Stimulated activated CD4-positive, alpha-beta T cell treated with anti-CD3 and anti-CD28 coated beads, Interleukin-4, amount 100 ng/mL, for 24 hours (primary cell): ENCODE measurements at regions not wholly inside any gene's neighbourhood (a gene's known extent, or its start where the extent isn't known, plus 50 kb on each side); places are given as distances from the start of the nearest gene placed in this dataset.

Experiments
- DNase-seq: peaks from one replicate; pipeline ENCODE4 v3.0.0-alpha.2; 2020

GRCh38 chr2:12033494-12033893 is 287.1 kb downstream of the LPIN1 start:
- no peak for DNase-seq

GRCh38 chr2:12034382-12034781 is 287.9 kb downstream of the LPIN1 start:
- no peak for DNase-seq

GRCh38 chr2:12035029-12035720 is 288.7 kb downstream of the LPIN1 start:
- DNase-seq = no peak

DNA sequence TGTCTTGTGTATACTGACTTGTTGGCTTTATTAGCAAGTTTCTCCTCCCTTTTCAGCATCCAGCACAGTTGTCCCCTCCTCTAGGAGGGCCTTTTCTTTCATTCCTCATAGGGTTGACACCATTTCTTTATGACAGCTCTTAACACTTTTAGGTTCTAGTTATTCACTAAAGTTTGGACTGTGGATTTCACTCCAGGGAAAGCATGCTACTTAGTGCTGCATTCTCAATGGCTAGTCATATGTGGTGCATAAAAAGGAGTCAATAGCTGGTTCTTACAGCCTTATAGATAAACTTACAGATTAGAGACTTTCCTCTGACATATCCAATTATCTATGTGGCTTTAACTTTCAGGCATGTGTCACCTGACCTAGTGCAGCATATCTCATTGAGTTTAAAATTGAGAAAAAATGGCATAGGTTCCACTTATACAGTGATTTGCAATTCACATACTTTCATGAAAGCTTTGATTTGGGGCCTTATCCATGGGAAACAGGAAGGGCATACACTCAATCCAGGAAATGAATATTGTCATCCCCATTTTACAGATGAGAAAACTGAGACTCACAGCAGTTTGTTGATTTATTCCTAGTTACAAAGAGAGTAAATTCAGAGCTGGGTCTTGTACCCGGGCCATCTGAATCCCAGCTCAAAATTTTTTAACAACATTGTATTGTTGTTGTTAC is 289.7 kb downstream of the LPIN1 start:
- no peak for DNase-seq

DNA sequence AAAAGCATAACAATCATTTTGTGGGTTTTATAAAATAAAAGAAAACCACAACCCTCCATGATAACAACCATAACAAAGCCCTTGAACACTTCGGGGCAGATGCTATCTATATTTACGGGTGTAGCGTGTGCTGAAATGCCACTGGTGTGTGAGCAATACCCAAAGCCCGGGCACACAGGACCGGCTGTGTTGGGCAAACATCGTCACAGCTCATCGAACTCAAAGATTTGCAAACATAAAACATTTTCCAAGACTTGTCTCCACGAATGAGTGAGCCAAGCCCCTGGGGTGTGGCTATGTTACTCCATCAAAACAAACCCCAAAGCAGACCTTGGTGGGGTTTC is 290.2 kb downstream of the LPIN1 start:
- DNase-seq = no peak

DNA sequence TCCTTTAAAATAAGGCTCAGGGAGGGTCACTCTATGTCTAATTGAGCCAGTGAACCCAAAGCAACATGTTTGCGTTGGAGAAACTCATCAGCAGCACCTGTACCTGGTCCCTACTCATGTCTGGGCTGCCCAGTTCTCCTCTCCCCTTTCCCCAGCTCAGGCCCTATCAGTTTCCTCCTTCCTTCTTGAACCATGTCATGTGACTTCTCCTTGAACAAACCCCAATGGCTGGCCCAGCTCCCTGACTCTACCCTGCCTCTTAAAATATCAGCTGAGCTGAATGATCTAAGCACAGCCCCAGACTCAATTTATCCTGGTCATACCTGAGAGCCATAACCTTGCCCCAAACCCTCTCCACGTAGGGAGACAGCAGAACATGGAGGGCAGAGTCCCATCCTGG is 290.9 kb downstream of the LPIN1 start:
- DNase-seq = no peak

- no peak for DNase-seq
Observed at GRCh38 chr2:12041236-12041635, 294.8 kb downstream of the LPIN1 start.

GRCh38 chr2:12043131-12043530 is 296.7 kb downstream of the LPIN1 start:
- no peak for DNase-seq

- no peak for DNase-seq
Observed at GRCh38 chr2:12044857-12045256, 298.4 kb downstream of the LPIN1 start.

- DNase-seq = no peak
Observed at GRCh38 chr2:12045864-12046291, 299.4 kb downstream of the LPIN1 start.

GRCh38 chr2:12046641-12047040 is 300.2 kb downstream of the LPIN1 start:
- DNase-seq = no peak

- no peak for DNase-seq
Observed at GRCh38 chr2:12047761-12048160, 301.3 kb downstream of the LPIN1 start.

GRCh38 chr2:12048550-12048949 is 302.1 kb downstream of the LPIN1 start:
- no peak for DNase-seq

GRCh38 chr2:12050396-12050795 is 304.0 kb downstream of the LPIN1 start:
- DNase-seq = no peak

GRCh38 chr2:12051831-12052230 is 305.4 kb downstream of the LPIN1 start:
- no peak for DNase-seq

GRCh38 chr2:12052796-12053195 is 306.4 kb downstream of the LPIN1 start:
- DNase-seq = no peak

DNA sequence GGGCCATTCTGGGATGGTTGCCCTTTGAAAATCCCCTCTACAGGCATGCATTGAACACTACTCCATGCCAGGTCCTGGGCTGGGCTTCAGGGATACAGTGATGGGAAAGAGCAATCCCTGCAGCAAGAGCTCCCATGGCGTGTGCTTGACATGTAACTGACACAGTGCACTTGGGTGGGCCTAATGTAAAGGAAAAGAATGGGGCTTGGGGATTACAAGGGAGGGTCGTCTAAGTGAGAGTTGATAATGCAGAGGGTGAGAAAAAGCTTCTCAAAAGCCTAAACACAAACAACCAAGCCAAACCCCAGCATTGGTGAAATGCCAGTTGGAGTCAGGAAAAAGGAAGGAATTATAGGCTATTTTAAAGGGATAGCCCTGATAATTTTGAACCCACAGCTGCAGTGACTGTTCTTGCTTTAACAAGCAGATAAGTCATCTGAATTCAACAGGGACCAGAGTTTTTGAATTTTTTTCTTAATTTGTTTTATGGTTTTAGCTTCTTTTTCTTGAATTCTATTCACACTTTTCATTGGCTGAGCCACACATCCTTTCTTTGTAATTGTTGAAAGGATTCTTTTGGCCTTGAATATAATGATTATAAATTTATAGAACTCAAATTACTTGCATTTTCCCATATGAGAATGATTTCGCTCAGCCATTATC is 308.7 kb downstream of the LPIN1 start:
- no peak for DNase-seq

GRCh38 chr2:12057436-12058166 is 311.2 kb downstream of the LPIN1 start:
- DNase-seq = no peak

GRCh38 chr2:12059616-12060441 is 313.4 kb downstream of the LPIN1 start:
- DNase-seq = no peak

DNA sequence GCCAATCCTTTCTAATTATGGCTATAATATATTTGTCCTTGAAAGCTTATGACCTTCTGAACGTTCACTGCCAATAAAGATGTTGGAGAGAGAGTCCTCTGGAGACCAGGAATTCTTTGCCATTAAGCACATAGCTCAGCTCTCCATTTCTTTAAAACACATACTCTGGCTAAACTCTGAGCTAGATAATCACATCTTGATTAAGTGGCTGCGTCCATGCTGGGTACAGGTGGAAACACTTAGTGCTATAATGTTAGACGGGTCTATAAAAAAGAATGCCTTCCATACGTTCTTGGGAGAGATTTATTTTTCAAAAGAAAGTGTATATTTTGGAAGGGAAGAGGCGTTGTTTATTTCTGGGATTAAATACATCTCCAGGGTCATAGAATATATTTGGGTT is 314.5 kb downstream of the LPIN1 start:
- DNase-seq = no peak

- DNase-seq = no peak
Observed at GRCh38 chr2:12061286-12062052, 315.0 kb downstream of the LPIN1 start.

GRCh38 chr2:12062053-12062395 is 315.6 kb downstream of the LPIN1 start:
- no peak for DNase-seq
